ENCODE measurements at regions not wholly inside any gene's neighbourhood (a gene's known extent, or its start where the extent isn't known, plus 50 kb on each side); places are given as distances from the start of the nearest gene placed in this dataset.

- no peak overlapping the region for H3K4me3 ChIP-seq (ENCODE audit: low read depth, low read length)
- DNase-seq (ENCODE audit: low read depth) = no peak
- TF ChIP-seq, protein P1, sequence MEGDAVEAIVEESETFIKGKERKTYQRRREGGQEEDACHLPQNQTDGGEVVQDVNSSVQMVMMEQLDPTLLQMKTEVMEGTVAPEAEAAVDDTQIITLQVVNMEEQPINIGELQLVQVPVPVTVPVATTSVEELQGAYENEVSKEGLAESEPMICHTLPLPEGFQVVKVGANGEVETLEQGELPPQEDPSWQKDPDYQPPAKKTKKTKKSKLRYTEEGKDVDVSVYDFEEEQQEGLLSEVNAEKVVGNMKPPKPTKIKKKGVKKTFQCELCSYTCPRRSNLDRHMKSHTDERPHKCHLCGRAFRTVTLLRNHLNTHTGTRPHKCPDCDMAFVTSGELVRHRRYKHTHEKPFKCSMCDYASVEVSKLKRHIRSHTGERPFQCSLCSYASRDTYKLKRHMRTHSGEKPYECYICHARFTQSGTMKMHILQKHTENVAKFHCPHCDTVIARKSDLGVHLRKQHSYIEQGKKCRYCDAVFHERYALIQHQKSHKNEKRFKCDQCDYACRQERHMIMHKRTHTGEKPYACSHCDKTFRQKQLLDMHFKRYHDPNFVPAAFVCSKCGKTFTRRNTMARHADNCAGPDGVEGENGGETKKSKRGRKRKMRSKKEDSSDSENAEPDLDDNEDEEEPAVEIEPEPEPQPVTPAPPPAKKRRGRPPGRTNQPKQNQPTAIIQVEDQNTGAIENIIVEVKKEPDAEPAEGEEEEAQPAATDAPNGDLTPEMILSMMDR (IDR thresholded peaks at IDR 0.05; ENCODE audit: insufficient read depth, low read depth, low read length) = no peak
Measured at GRCh38 chr5:133782736-133783135, 170.4 kb upstream of the FSTL4 start.

GRCh38 chr5:133781436-133782225 is 169.3 kb upstream of the FSTL4 start:
- TF ChIP-seq, protein P1 (IDR thresholded peaks at IDR 0.05; ENCODE audit: insufficient read depth, low read depth, low read length) = no peak
- DNase-seq (ENCODE audit: low read depth) = no peak

GRCh38 chr5:133780619-133781280 is 168.4 kb upstream of the FSTL4 start:
- no peak for DNase-seq (ENCODE audit: low read depth)
- TF ChIP-seq, protein P1 (IDR thresholded peaks at IDR 0.05; ENCODE audit: insufficient read depth, low read depth, low read length) = no peak

More at GRCh38 chr5:133781436-133782225, 169.3 kb upstream of the FSTL4 start:
- H3K4me3 ChIP-seq (ENCODE audit: low read depth, low read length) = no peak overlapping the region

DNA sequence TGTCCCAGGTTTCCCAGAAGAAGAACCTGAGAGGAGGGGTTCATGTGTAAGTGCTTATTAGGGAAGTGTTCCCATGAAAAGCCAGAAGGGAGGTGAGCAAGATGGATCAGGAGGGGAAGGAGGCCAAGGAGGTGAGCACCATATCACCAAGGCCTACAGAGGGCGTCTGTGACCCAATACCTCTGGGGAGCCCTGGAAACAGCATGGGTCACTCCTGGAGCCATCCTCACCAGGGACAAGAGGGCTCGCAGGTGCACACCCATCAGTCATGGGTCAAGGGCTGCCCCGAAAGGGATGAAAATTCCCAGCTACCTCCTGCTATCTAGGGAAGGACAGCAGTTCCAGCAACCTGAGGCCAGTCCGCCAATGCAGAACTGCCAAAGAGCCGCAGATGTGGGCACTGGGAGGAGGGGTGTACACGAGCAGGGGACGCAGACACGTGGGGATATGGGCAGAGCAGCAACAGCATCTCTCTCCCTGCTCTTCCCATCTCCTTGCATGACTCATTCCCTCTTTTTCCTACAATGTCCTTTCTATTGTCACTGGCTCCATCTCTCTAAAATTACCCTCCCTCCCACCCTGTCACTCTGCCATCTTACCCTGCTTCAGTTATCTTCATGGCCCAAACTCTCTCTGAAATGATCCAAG is 167.6 kb upstream of the FSTL4 start:
- TF ChIP-seq, protein P1 (IDR thresholded peaks at IDR 0.05; ENCODE audit: insufficient read depth, low read depth, low read length) = no peak
- no peak for DNase-seq (ENCODE audit: low read depth)
- no peak overlapping the region for H3K4me3 ChIP-seq (ENCODE audit: low read depth, low read length)

More at GRCh38 chr5:133780619-133781280, 168.4 kb upstream of the FSTL4 start:
- no peak overlapping the region for H3K4me3 ChIP-seq (ENCODE audit: low read depth, low read length)

DNA sequence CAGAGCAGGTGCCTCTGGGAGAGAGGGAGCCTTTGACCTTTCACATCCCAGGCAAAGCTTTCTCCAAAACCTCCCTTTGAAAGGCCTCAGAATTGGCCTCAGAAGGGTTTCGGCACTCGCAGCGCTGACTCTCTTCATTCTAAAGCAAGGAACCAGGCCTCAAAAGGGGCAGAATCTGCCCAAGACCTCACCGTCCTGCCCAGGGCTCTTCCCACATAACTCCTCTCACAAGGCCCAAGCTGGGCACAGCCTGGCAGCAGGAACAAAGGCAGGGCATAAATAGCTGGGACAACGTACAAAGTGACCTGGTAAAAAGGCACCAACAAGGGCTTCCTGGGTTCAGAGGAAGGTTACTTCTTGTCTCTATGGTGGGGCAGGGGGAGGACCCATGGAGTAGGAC is 166.3 kb upstream of the FSTL4 start:
- H3K4me3 ChIP-seq (ENCODE audit: low read depth, low read length) = no peak overlapping the region
- no peak for DNase-seq (ENCODE audit: low read depth)
- TF ChIP-seq, protein P1 (IDR thresholded peaks at IDR 0.05; ENCODE audit: insufficient read depth, low read depth, low read length) = no peak

DNA sequence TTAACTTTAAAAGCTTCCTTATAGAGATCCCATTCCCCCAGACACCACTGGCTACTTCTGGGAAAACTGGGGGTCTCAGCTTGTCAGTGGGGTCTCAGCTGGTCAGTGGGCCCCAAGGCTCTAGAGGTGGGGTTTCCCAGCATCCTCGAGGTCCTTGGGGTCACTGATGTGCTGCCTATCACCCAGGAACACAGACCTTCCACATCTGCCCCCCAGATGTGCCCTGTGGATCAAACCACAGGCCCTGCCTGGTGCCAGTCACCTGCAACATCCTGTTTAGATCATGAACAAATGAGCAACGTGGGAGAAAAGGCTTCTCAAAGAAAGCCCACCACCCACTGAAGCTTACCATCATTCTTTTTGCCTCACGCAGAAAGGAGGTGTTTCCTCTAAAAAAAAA is 165.6 kb upstream of the FSTL4 start:
- H3K4me3 ChIP-seq (ENCODE audit: low read depth, low read length) = no peak overlapping the region
- DNase-seq (ENCODE audit: low read depth) = no peak
- TF ChIP-seq, protein P1 (IDR thresholded peaks at IDR 0.05; ENCODE audit: insufficient read depth, low read depth, low read length) = no peak

Data from fibroblast of villous mesenchyme (primary cell).